ENCODE measurements at regions not wholly inside any gene's neighbourhood (a gene's known extent, or its start where the extent isn't known, plus 50 kb on each side); places are given as distances from the start of the nearest gene placed in this dataset.

DNA sequence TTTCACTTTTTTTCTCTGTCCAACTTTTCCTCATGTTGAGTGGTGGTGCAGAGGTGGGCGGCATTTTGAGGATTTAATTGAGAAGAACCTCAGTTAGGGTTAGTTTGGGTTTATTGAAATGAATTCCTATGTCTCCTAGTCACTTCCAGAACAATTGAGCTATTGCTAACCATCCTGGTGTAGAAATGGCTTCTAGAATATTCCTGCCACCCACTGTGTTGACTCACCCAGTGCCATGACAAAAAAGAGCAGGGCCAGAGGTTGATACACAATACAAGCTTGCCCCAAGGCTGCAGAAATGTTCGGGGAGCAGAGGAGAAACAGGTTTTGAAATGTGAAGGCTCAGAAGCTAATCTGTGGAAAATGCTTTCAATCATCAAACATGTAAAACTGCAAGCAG lies 167.1 kb upstream of the TRIB2 start:
- TF ChIP-seq, protein P1, sequence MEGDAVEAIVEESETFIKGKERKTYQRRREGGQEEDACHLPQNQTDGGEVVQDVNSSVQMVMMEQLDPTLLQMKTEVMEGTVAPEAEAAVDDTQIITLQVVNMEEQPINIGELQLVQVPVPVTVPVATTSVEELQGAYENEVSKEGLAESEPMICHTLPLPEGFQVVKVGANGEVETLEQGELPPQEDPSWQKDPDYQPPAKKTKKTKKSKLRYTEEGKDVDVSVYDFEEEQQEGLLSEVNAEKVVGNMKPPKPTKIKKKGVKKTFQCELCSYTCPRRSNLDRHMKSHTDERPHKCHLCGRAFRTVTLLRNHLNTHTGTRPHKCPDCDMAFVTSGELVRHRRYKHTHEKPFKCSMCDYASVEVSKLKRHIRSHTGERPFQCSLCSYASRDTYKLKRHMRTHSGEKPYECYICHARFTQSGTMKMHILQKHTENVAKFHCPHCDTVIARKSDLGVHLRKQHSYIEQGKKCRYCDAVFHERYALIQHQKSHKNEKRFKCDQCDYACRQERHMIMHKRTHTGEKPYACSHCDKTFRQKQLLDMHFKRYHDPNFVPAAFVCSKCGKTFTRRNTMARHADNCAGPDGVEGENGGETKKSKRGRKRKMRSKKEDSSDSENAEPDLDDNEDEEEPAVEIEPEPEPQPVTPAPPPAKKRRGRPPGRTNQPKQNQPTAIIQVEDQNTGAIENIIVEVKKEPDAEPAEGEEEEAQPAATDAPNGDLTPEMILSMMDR (IDR thresholded peaks at IDR 0.05): no peak
- no peak for TF ChIP-seq POLR2A (IDR thresholded peaks at IDR 0.05)

All from tibial nerve (tissue), 3 donors.